ENCODE measurements at regions not wholly inside any gene's neighbourhood (a gene's known extent, or its start where the extent isn't known, plus 50 kb on each side); places are given as distances from the start of the nearest gene placed in this dataset.

GRCh38 chr10:53140506-53140905 lies 367.9 kb upstream of the MBL2 start:
- no peak for DNase-seq

GRCh38 chr10:53135897-53136253 lies 363.3 kb upstream of the MBL2 start:
- no peak for DNase-seq

- DNase-seq: no peak
These were observed 362.8 kb upstream of the MBL2 start for GRCh38 chr10:53135213-53135896.

- no peak for DNase-seq
These were observed 361.5 kb upstream of the MBL2 start for GRCh38 chr10:53134050-53134449.

GRCh38 chr10:53130337-53130736 lies 357.8 kb upstream of the MBL2 start:
- no peak for DNase-seq

GRCh38 chr10:53127686-53128085 lies 355.1 kb upstream of the MBL2 start:
- no peak for DNase-seq

GRCh38 chr10:53123311-53123710 lies 350.7 kb upstream of the MBL2 start:
- no peak for DNase-seq

- DNase-seq: no peak
These were observed 349.7 kb upstream of the MBL2 start for GRCh38 chr10:53122281-53122680.

- DNase-seq: no peak
These were observed 343.1 kb upstream of the MBL2 start for GRCh38 chr10:53115660-53116059.

- no peak for DNase-seq
These were observed 338.9 kb upstream of the MBL2 start for GRCh38 chr10:53111529-53111928.

- no peak for DNase-seq
These were observed 336.7 kb upstream of the MBL2 start for GRCh38 chr10:53109320-53109719.

GRCh38 chr10:53108317-53108934 lies 335.8 kb upstream of the MBL2 start:
- no peak for DNase-seq

- no peak for DNase-seq
These were observed 335.1 kb upstream of the MBL2 start for GRCh38 chr10:53107711-53108110.

- no peak for DNase-seq
These were observed 329.8 kb upstream of the MBL2 start for GRCh38 chr10:53102424-53102823.

GRCh38 chr10:53093878-53094277 lies 321.3 kb upstream of the MBL2 start:
- DNase-seq: no peak

GRCh38 chr10:53091574-53091973 lies 319.0 kb upstream of the MBL2 start:
- DNase-seq: no peak

- DNase-seq: no peak
These were observed 316.4 kb upstream of the MBL2 start for GRCh38 chr10:53088961-53089360.

GRCh38 chr10:53079283-53079682 lies 306.7 kb upstream of the MBL2 start:
- no peak for DNase-seq

GRCh38 chr10:53076948-53077347 lies 304.4 kb upstream of the MBL2 start:
- DNase-seq: no peak

- no peak for DNase-seq
These were observed 302.9 kb upstream of the MBL2 start for GRCh38 chr10:53075469-53075868.

GRCh38 chr10:53072144-53072543 lies 299.6 kb upstream of the MBL2 start:
- DNase-seq: no peak

- no peak for DNase-seq
These were observed 299.0 kb upstream of the MBL2 start for GRCh38 chr10:53071505-53072125.

- DNase-seq: no peak
These were observed 296.4 kb upstream of the MBL2 start for GRCh38 chr10:53069013-53069412.

- no peak for DNase-seq
These were observed 292.0 kb upstream of the MBL2 start for GRCh38 chr10:53064614-53065013.

- no peak for DNase-seq
These were observed 291.2 kb upstream of the MBL2 start for GRCh38 chr10:53063805-53064204.
